CD14-positive monocyte (primary cell): ENCODE measurements at regions not wholly inside any gene's neighbourhood (a gene's known extent, or its start where the extent isn't known, plus 50 kb on each side); places are given as distances from the start of the nearest gene placed in this dataset.

Experiments
- DNase-seq, 3 donors: peaks; one replicate each; pipeline ENCODE4 v3.0.0-alpha.2; 2011 to 2022
- H2AFZ ChIP-seq: 2 replicates; pipeline ENCODE4 v1.6.0; 2012; ENCODE audit warnings: mild to moderate bottlenecking, low read depth, low read length, inconsistent platforms; ENCODE audit not compliant: insufficient read depth, poor library complexity, severe bottlenecking
- H3K27ac ChIP-seq, 2 donors: 1 replicate in 1 of 2; 2 replicates in 1 of 2; pipeline ENCODE4 v1.5.1; 2012 to 2013; ENCODE audit warnings: low read length in 2 of 2, control low read depth in 1 of 2, inconsistent platforms in 1 of 2, low read depth in 1 of 2, mild to moderate bottlenecking in 1 of 2
- H3K27me3 ChIP-seq, 2 donors: one replicate each; pipeline versions ENCODE4 v1.6.0 to v1.6.1; 2011 to 2013; ENCODE audit warnings: low read length in 2 of 2; ENCODE audit not compliant: control insufficient read depth in 2 of 2, insufficient read depth in 2 of 2
- H3K36me3 ChIP-seq, 2 donors: replicated peaks in 1 of 2; 1 replicate in 1 of 2; 2 replicates in 1 of 2; pipeline versions ENCODE4 v1.5.1 to v1.6.1; 2012 to 2013; ENCODE audit warnings: low read length in 2 of 2, control low read depth in 1 of 2, inconsistent platforms in 1 of 2, mild to moderate bottlenecking in 1 of 2; ENCODE audit not compliant: insufficient read depth in 2 of 2, control insufficient read depth in 1 of 2
- H3K4me1 ChIP-seq, 2 donors: 1 replicate in 1 of 2; 2 replicates in 1 of 2; pipeline versions ENCODE4 v1.5.1 to v1.6.1; 2012 to 2013; ENCODE audit warnings: low read length in 2 of 2, control low read depth in 1 of 2, inconsistent platforms in 1 of 2, mild to moderate bottlenecking in 1 of 2, moderate library complexity in 1 of 2; ENCODE audit not compliant: insufficient read depth in 2 of 2, control insufficient read depth in 1 of 2
- H3K4me2 ChIP-seq: replicated peaks from 2 replicates; pipeline ENCODE3; 2012; ENCODE audit warnings: low read length, moderate library complexity, mild to moderate bottlenecking; ENCODE audit not compliant: poor library complexity, severe bottlenecking; ENCODE audit errors: extremely low read depth
- H3K4me3 ChIP-seq, 3 experiments: fragments of 200-600 bp in 1 of 3; sonication (generic) in 1 of 3; replicated peaks in 1 of 3; 1 replicate in 2 of 3; 2 replicates in 1 of 3; pipeline ENCODE4 v1.5.1; 2011 to 2013; ENCODE audit warnings: low read length in 3 of 3, mild to moderate bottlenecking in 3 of 3, control low read depth in 2 of 3, low read depth in 2 of 3, inconsistent platforms in 1 of 3, moderate library complexity in 1 of 3
- H3K79me2 ChIP-seq: 2 replicates; pipeline ENCODE4 v1.6.0; 2012; ENCODE audit warnings: mild to moderate bottlenecking, control low read depth, inconsistent platforms, low read length, moderate library complexity; ENCODE audit not compliant: insufficient read depth
- H3K9ac ChIP-seq: 2 replicates; pipeline ENCODE4 v1.6.0; 2017; ENCODE audit warnings: low read length, mild to moderate bottlenecking; ENCODE audit not compliant: insufficient read depth, poor library complexity, severe bottlenecking
- H3K9me3 ChIP-seq, 2 donors: replicated peaks in 1 of 2; 1 replicate in 1 of 2; 2 replicates in 1 of 2; pipeline versions ENCODE4 v1.5.1 to v1.6.1; 2012 to 2013; ENCODE audit warnings: low read length in 2 of 2, control low read depth in 1 of 2; ENCODE audit not compliant: control insufficient read depth in 1 of 2, insufficient read depth in 1 of 2
- H4K20me1 ChIP-seq: 2 replicates; pipeline ENCODE4 v1.6.0; 2012; ENCODE audit warnings: mild to moderate bottlenecking, low read length, control low read depth, moderate library complexity; ENCODE audit not compliant: insufficient read depth
- H3K27ac Mint-ChIP-seq, 7 donors: one replicate each; pipeline ENCODE4 v1.8.0; 2020; ENCODE audit warnings: mild to moderate bottlenecking in 7 of 7, mixed read lengths in 7 of 7, moderate library complexity in 6 of 7, inconsistent platforms in 2 of 7
- H3K27me3 Mint-ChIP-seq, 3 donors: one replicate each; pipeline ENCODE4 v1.8.0; 2021 to 2022; ENCODE audit warnings: low read depth in 3 of 3, mild to moderate bottlenecking in 3 of 3, mixed read lengths in 3 of 3, moderate library complexity in 3 of 3, inconsistent platforms in 1 of 3
- H3K36me3 Mint-ChIP-seq, 2 donors: one replicate each; pipeline ENCODE4 v1.8.0; 2020; ENCODE audit warnings: mixed read lengths in 2 of 2, inconsistent platforms in 1 of 2, mild to moderate bottlenecking in 1 of 2
- H3K4me1 Mint-ChIP-seq: one replicate; pipeline ENCODE4 v1.8.0; 2020; ENCODE audit warnings: mild to moderate bottlenecking, mixed read lengths
- H3K4me3 Mint-ChIP-seq, 2 donors: one replicate each; pipeline ENCODE4 v1.8.0; 2020; ENCODE audit warnings: mild to moderate bottlenecking in 2 of 2, mixed read lengths in 2 of 2, moderate library complexity in 1 of 2
- H3K9me3 Mint-ChIP-seq, 7 donors: one replicate each; pipeline ENCODE4 v1.8.0; 2020 to 2022; ENCODE audit warnings: mixed read lengths in 7 of 7, mild to moderate bottlenecking in 6 of 7, moderate library complexity in 6 of 7, inconsistent platforms in 2 of 7
- CTCF ChIP-seq: fragments of 200-600 bp; IDR thresholded peaks from one replicate; pipeline ENCODE4 v1.8.0; 2022; ENCODE audit warnings: antibody characterized with exemption, mild to moderate bottlenecking
- WGBS: methylation state at CpG from one replicate; pipeline ENCODE4 v1.1.5; 2013; ENCODE audit warnings: missing lambda C conversion rate; ENCODE audit not compliant: insufficient coverage; 5-methylcytosine and 5-hydroxymethylcytosine counted together
- intact Hi-C, 2 donors: fragments of 100-400 bp; cut with micrococcal nuclease; formaldehyde crosslinking; loops; one replicate each; pipeline versions ENCODE4 v1.15.0 to v1.15.1; 2023

DNA sequence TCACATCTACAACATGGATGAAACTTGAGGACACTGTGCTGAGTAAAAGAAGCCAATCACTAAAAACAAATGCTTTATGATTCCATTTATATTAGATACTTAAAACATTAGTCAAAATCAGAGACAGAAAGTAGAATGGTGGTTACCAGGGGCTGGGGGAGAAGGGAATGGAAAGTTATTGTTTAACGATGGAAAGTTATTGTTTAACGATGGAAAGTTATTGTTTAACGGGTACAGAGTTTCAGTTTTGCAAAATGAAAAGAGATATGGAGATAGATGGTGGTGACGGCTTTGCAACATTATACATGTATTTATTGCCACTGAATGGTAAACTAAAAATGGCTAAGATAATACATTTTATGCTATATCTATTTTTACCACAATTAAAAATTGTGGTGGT lies 160.6 kb downstream of the TUBA3C start:
- no peak overlapping the region for H3K4me2 ChIP-seq
- Mint-ChIP-seq H3K27ac (no peak overlapping the region), H3K36me3 (no peaks in the 10 kb centered on the region), H3K4me1 (no peaks in the 10 kb centered on the region), H3K4me3 (no peak overlapping the region), H3K27me3 (peaks cover 1 to 5% (median 2%) of the 10 kb centered on the region in 3 donors), H3K9me3 (peaks cover 2 to 13% (median 8%) of the 10 kb centered on the region in 7 donors)
- no peak overlapping the region for H3K4me3 ChIP-seq
- intact Hi-C loops: no loop called here
- peaks cover 3 to 27% of the 10 kb centered on the region in 2 donors for H3K9me3 ChIP-seq
- no peaks in the 10 kb centered on the region for H3K36me3 ChIP-seq
- no peaks in the 10 kb centered on the region for H4K20me1 ChIP-seq
- H3K9ac ChIP-seq: no peak overlapping the region
- WGBS: 87% methylated on average over 2 of the region's 4 CpGs
- H2AFZ ChIP-seq: no peak overlapping the region
- H3K4me1 ChIP-seq: no peaks in the 10 kb centered on the region
- TF ChIP-seq CTCF: no peak
- H3K27me3 ChIP-seq: no peaks in the 10 kb centered on the region
- no peak overlapping the region for H3K27ac ChIP-seq
- H3K79me2 ChIP-seq: no peaks in the 10 kb centered on the region
- no peak for DNase-seq

GRCh38 chr13:18998389-18998788 lies 183.2 kb downstream of the TUBA3C start:
- H3K4me1 ChIP-seq: no peaks in the 10 kb centered on the region
- no peak for TF ChIP-seq CTCF
- no peak overlapping the region for H3K27ac Mint-ChIP-seq
- no peaks in the 10 kb centered on the region for H3K79me2 ChIP-seq
- intact Hi-C loops: no loop called here
- H3K36me3 ChIP-seq: no peaks in the 10 kb centered on the region
- no peaks in the 10 kb centered on the region for H4K20me1 ChIP-seq
- H3K9ac ChIP-seq: no peak overlapping the region
- no peaks in the 10 kb centered on the region for H3K4me1 Mint-ChIP-seq
- no peaks in the 10 kb centered on the region for H3K27me3 ChIP-seq
- H2AFZ ChIP-seq: no peak overlapping the region
- no peak for DNase-seq
- no peak overlapping the region for H3K4me3 Mint-ChIP-seq
- no peak overlapping the region for H3K4me3 ChIP-seq
- peaks cover 0 to 1% (median 0%) of the 10 kb centered on the region in 3 donors for H3K27me3 Mint-ChIP-seq
- 88% methylated on average over 6 of the region's 6 CpGs for WGBS
- H3K4me2 ChIP-seq: no peak overlapping the region
- H3K27ac ChIP-seq: no peak overlapping the region
- H3K9me3 ChIP-seq: peaks cover 50 to 67% of the 10 kb centered on the region in 2 donors
- H3K36me3 Mint-ChIP-seq: no peaks in the 10 kb centered on the region
- peaks cover 34 to 71% (median 44%) of the 10 kb centered on the region in 7 donors for H3K9me3 Mint-ChIP-seq
